GM12891 (cell line): ENCODE measurements at regions not wholly inside any gene's neighbourhood (a gene's known extent, or its start where the extent isn't known, plus 50 kb on each side); places are given as distances from the start of the nearest gene placed in this dataset.

Source experiments
- POLR2A ChIP-seq: IDR thresholded peaks from 2 replicates; pipeline ENCODE4 v1.6.1; 2011; ENCODE audit warnings: low read depth, low read length, control low read depth
- POLR2AphosphoS5 ChIP-seq: IDR thresholded peaks from 2 replicates; pipeline ENCODE4 v1.6.1; 2011; ENCODE audit warnings: low read depth, low read length, control low read depth
- SPI1 ChIP-seq: IDR thresholded peaks from 2 replicates; pipeline ENCODE4 v1.6.1; 2011; ENCODE audit warnings: low read depth, low read length, control low read depth

DNA sequence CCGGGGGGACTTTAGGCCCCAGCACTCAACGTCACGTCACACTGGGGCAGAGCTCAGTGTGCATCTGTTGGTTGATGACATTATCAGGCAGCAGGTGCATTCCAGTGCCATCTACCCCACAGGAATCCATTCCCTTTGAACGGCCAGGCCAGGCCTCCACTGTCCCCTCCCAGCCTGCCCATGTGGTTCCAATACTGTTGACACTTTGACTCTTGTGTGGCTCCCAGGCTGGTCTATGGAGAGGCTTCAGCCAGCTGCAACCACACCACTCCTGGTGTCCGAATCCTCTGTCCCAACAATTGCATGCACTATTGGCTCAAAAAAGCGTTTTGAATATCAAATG is 92.0 kb upstream of the SIM2 start:
- no peak for TF ChIP-seq POLR2A
- TF ChIP-seq SPI1, result no peak
- no peak for TF ChIP-seq POLR2AphosphoS5
